HG03432 (cell line): ENCODE measurements at regions not wholly inside any gene's neighbourhood (a gene's known extent, or its start where the extent isn't known, plus 50 kb on each side); places are given as distances from the start of the nearest gene placed in this dataset.
"Not testable (repeated sequence)": the region's sequence is repeated elsewhere in the genome, so short reads cannot be mapped to it uniquely, and the experiment has no call there.

ENCODE experiments used
- ATAC-seq: cut with Tn5 transposase; IDR thresholded peaks from one replicate; pipeline ENCODE4 v1.9.1; 2021; ENCODE audit warnings: mild to moderate bottlenecking, moderate library complexity; ENCODE audit not compliant: unreplicated experiment

- ATAC-seq = no peak
Observed at GRCh38 chr13:109288151-109288709, 498.2 kb downstream of the IRS2 start.

- ATAC-seq = no peak
Observed at GRCh38 chr13:109287553-109287952, 498.8 kb downstream of the IRS2 start.

GRCh38 chr13:109285586-109285985, 500.8 kb downstream of the IRS2 start:
- ATAC-seq = no peak

- ATAC-seq = no peak
Observed at GRCh38 chr13:109281903-109282635, 504.3 kb downstream of the IRS2 start.

GRCh38 chr13:109281017-109281902, 505.1 kb downstream of the IRS2 start:
- ATAC-seq = no peak

- ATAC-seq = no peak
Observed at GRCh38 chr13:109276261-109276660, 510.1 kb downstream of the IRS2 start.

GRCh38 chr13:109275852-109276251, 510.5 kb downstream of the IRS2 start:
- ATAC-seq = no peak

- no peak for ATAC-seq
Observed at GRCh38 chr13:109275139-109275745, 511.1 kb downstream of the IRS2 start.

GRCh38 chr13:109274188-109274821, 512.1 kb downstream of the IRS2 start:
- no peak for ATAC-seq

- no peak for ATAC-seq
Observed at GRCh38 chr13:109273326-109273751, 513.0 kb downstream of the IRS2 start.

GRCh38 chr13:109272595-109273325, 513.6 kb downstream of the IRS2 start:
- ATAC-seq = no peak

GRCh38 chr13:109271555-109272541, 514.5 kb downstream of the IRS2 start:
- no peak for ATAC-seq

- no peak for ATAC-seq
Observed at GRCh38 chr13:109271061-109271460, 515.3 kb downstream of the IRS2 start.

GRCh38 chr13:109269381-109269780, 517.0 kb downstream of the IRS2 start:
- not testable (repeated sequence) for ATAC-seq

GRCh38 chr13:109268492-109268891, 517.9 kb downstream of the IRS2 start:
- not testable (repeated sequence) for ATAC-seq

GRCh38 chr13:109267400-109267799, 519.0 kb downstream of the IRS2 start:
- ATAC-seq = not testable (repeated sequence)

GRCh38 chr13:109265438-109265742, 521.0 kb downstream of the IRS2 start:
- ATAC-seq = not testable (repeated sequence)

- ATAC-seq = not testable (repeated sequence)
Observed at GRCh38 chr13:109264603-109265437, 521.6 kb downstream of the IRS2 start.
